GM21360 (cell line): ENCODE measurements at regions not wholly inside any gene's neighbourhood (a gene's known extent, or its start where the extent isn't known, plus 50 kb on each side); places are given as distances from the start of the nearest gene placed in this dataset.
"Not testable (repeated sequence)": the region's sequence is repeated elsewhere in the genome, so short reads cannot be mapped to it uniquely, and the experiment has no call there.

ENCODE experiments used
- ATAC-seq: cut with Tn5 transposase; IDR thresholded peaks from one replicate; pipeline ENCODE4 v1.9.1; 2021; ENCODE audit warnings: mild to moderate bottlenecking, moderate library complexity; ENCODE audit not compliant: unreplicated experiment

DNA sequence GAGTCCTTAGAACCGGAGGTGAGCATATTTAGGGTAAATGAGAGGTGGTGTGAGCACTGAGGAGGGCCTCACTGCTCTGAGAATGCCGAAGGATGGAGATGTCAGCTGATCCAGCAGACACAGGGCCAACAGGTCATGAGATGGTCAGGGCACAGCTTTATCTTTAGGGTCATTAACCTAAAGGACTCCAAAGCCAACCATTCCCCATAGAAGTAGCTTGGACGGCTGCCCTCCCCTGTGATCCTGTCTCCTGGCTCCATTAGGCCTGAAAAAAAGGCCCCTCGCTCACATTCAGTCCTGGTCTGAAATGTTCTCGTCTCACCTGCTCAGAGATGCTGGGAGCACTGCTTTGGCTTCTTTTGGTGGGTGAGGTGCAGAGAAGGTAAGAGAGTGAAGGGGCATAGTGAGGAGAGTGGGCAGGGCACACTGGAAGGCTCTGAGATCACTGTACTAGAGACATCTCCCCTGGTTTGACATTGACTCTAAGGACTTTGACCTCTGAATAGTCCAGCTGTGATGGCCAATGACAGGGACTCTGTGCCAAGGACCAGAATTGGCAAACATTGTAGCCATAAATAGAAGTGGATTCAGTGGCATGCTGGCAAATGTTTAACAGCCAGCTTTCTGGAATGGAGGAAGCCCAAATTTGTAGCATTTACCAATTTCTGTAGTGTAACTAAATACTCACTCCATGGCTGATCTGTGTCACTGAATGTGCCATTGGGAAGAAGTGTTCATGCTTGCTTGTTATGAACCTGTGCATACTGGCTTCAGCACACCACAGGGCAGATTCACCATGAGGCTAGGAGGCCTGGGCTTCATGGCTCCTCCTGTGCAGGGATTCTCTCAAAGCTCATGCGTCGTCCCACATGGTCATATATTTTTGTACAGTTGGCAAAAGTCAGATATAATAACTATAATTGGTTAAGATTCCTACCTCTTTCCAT lies 76.2 kb upstream of the MRPS22 start:
- ATAC-seq: no peak

GRCh38 chr3:139269984-139270383 lies 73.8 kb upstream of the MRPS22 start:
- ATAC-seq: no peak

DNA sequence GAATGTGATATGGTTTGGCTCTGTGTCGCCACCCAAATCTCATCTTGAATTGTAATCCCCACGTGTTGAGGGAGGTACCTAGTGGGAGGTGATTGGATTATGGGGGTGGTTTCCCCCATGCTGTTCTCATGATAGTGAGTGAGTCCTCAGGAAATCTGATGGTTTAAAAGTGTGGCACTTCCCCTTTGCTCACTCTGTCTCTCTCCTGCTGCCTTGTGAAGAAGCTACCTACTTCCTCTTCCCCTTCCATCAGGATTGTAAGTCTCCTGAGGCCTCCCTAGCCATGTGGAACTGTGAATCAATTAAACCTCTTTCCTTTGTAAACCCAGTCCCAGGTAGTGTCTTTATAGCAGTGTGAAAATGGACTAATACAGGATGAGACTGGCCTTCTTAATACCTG lies 73.2 kb upstream of the MRPS22 start:
- not testable (repeated sequence) for ATAC-seq

- no peak for ATAC-seq
Measured at GRCh38 chr3:139280027-139280671, 63.7 kb upstream of the MRPS22 start.

GRCh38 chr3:139281096-139281495 lies 62.7 kb upstream of the MRPS22 start:
- ATAC-seq: no peak

GRCh38 chr3:139281522-139282196 lies 62.2 kb upstream of the MRPS22 start:
- no peak for ATAC-seq

DNA sequence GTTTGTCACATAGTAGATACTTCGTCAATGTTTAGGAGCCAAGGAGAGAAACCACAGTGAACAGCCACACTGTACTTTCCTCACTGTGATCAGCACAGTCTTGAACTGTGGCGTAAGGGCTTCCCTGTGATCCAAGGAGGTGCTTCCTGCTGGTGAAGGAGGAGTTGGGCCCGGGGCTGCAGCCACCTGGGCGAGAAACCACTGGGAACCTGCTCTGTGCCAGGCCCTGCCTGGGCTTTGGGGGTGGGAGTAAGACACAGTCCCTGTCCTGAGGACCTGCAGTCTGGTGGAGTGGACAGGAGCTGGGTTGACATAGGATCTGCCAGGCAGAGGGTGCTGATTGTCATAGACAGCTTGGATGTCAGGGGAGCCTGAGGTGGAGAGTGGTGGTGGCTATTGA lies 60.5 kb upstream of the MRPS22 start:
- ATAC-seq: no peak

DNA sequence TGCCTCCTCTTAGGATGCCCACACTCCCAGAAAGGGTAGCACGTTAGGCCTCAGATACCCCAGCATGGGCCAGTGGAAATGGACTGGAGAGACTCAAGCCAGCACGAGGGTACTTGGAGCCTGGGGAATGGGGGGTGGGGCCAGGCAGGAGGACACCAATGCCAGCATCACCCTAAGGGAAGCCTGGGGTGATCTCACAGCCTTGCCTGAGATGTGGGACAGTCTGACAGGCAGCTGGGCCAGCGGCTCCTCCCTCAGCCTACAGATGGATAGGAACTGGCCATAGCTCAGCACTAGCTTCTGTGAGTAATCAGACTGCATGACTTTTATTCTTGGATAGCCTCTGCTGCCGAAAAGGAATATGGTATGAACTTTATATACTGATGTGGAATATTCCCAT lies 59.6 kb upstream of the MRPS22 start:
- ATAC-seq: no peak

GRCh38 chr3:139285691-139286090 lies 58.1 kb upstream of the MRPS22 start:
- no peak for ATAC-seq

DNA sequence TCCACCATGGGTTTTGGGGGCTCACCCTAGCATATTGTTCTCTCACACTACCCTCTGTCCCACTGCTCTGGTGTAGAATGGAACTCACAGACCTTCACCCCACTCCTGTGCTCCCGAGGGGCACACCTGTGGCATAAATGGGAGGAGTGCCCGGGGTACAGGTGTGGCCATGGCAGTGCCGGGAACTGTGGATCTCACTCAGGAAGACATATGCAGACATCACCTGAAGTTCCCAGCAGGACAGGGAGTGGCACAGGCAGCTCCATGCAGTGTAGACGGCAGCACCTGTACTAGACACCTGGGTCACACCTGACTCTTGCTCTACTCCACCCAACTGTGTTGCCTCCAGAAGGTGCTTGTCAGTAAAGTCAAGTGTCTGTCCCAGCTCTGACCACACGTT lies 57.6 kb upstream of the MRPS22 start:
- no peak for ATAC-seq

DNA sequence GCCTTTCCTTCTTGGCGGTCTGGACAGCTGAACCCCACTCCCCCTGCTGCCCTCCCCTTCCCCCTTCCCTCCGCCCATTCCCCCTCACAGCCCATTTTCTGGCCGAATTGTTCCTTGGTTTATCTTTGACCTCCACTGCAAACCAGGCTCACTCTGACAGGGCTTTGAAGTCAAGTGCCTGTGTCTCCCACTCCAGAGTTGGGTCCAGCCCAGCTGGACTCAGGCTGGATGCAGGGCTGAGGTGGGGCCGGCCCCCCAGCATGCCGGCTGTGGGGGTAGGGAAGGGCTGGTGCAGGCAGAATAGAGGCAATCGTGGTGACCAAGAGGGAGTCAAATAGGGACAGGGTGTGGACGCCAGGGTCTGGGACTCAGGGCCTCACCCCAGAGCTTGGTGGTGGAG lies 57.0 kb upstream of the MRPS22 start:
- no peak for ATAC-seq

GRCh38 chr3:139287557-139287956 lies 56.3 kb upstream of the MRPS22 start:
- ATAC-seq: no peak

GRCh38 chr3:139288266-139288821 lies 55.5 kb upstream of the MRPS22 start:
- ATAC-seq: no peak

- ATAC-seq: no peak
Measured at GRCh38 chr3:139289860-139290524, 53.8 kb upstream of the MRPS22 start.

DNA sequence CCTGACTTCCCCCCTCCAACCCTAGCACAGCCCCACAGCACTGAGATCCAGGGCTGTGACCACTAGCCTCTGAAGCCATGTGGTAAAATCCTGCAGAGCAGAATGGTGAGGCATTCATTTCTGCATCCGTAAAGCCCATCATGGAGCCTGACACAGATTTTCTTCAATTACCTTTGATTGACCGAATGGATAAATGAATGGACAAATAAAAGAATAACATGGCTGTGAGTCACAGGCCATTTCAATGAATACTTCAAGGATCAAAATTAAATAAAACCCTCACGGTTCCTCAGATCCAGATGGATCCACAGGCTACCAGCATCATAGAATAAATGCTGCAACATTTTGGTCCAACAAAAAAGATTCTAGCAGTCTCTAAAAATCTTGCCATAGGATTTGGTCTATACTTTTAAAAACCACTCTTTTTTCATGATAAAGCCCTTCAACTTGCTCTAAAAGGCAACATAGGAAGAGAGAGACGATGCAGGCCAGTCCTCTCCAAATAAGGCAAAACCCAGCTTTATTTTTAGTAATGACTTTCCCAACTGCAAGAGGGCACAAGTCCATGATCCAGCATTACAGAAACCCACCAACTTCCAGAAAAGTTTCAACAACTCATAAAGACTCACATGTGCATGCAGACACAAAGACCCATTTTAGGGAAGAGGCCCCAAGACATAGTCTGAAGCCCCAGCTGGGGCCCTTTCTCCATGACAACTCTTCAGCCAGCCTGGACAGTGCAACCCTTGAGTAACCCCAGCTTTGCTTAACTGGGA lies 52.4 kb upstream of the MRPS22 start:
- no peak for ATAC-seq

DNA sequence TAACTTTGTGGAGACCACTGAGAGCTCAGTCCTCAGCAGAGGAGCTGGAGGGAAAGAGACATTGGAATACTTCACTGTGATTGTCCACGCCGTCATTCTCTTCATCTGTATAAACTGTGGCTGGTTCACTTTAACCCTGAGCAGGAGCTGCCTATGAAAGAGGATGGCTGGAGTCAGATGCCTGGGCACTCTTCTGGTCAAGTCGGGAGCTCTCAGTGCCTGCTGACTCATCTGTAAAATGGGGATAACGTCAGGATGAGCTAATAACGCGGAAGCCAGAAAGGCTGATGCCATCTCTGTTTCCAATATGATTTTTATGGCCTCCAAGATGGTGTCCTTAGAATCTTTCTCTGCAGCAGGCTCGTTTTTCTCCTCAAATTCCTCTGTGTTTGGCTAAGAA lies 51.6 kb upstream of the MRPS22 start:
- no peak for ATAC-seq

- no peak for ATAC-seq
Measured at GRCh38 chr3:139292711-139293664, 50.8 kb upstream of the MRPS22 start.

- ATAC-seq: no peak
Measured at GRCh38 chr3:139293665-139294023, 50.2 kb upstream of the MRPS22 start.
